ENCODE measurements at regions not wholly inside any gene's neighbourhood (a gene's known extent, or its start where the extent isn't known, plus 50 kb on each side); places are given as distances from the start of the nearest gene placed in this dataset.

DNA sequence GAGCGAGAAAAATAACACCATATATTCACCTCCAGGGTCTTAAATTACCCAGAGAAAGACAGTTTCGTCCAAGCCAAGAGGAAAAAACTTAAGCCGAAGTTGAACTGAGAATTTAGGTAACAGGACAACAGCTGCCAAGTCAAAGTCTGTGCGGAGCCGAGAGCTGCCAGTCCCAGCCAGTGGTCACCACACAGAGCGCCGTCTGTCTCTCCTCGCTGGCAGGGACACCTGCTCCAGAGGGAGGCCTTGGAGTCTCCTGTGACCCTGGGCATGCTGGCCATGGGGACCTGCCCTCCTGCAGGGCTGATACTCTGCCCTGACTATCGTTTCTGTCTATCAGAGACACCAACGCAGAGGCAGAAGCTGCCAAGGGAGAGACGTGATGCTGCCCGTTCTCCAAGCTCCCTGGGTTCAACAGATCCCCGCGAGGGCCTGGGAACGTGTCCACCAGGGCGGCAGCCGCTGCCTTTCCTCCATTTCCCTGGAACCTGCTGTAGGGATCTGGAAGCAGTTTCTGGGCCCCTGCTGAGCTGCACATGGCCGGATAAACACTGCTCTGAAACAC, 341.3 kb downstream of the SMOC2 start:
- no peak for DNase-seq (ENCODE audit: low read depth, low spot score)

DNA sequence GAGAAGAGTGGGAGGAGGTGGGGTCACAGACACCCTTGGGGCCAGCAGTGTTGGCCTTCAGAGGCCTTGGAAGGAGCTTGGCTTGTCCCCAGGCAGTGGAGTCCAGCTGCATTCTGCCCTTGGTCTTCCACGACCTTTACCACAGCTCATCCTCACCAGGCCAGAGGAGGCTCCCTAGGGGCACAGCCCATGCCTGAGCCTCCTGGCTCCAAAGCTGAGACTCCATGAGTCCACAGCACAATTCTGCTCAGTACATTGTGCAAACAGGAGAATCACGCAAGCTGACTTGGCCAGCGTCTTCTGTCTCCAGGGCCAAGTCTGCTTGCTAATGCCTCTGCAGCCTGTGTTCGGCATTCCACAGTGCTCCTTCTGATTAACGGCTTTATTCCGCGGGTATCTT, 337.2 kb downstream of the SMOC2 start:
- no peak for DNase-seq (ENCODE audit: low read depth, low spot score)

DNA sequence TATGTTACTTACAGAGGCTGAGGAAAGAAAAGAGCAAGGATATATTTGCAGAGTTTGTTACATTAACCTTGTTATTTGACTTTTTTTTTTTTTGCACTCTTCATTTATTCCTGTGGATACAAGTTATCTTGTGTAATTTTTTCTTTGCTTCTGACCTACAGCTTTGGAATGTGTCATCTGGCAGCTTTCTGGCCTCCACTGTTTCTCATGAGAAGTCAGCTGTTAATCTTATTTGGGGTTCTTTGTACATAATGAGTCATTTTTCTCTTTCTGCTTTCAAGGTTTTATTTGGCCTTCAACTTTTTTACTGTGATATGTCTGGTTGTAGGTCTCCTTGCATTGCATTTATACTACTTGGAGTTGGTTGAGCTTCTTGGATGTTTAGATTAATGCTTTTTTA, 333.4 kb downstream of the SMOC2 start:
- DNase-seq (ENCODE audit: low read depth, low spot score): peak; percentile 9

DNA sequence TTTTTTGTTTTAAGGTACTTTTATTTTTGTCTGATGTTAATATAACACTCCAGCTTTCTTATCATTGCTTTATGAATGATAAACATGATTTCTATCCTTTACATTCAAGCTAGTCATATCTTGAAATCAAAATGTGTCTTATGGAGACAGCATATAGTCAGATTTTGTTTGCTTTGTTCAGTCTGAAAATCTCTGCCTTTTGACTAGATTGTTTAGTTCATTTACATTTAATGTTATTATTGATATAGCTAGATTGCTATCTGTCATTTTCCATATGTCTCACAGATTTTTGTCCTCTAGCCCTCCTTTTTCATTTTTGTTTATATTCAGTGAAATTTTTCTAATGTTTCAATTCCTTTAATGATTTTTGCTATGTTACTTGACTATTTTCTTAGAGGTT, 332.8 kb downstream of the SMOC2 start:
- DNase-seq (ENCODE audit: low read depth, low spot score): no peak

DNA sequence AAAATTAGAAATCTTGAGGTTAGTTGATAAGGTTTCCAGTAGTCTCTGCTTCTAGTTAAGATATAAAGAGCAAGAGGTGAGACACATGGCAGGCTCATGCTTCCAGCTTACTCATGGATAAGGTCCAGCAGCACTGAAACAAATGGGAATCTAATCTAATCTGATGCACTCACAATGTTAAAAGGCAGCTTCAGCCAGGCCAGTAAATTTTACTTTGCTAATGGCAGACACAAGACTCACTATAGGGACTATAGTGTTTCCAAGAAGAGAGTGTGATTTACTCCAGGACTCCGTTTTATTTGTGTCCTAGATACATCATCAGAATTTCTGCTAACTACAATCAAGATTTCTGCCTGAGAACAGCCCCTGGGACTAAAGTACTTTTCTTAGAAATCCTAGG, 324.8 kb downstream of the SMOC2 start:
- DNase-seq (ENCODE audit: low read depth, low spot score): no peak

DNA sequence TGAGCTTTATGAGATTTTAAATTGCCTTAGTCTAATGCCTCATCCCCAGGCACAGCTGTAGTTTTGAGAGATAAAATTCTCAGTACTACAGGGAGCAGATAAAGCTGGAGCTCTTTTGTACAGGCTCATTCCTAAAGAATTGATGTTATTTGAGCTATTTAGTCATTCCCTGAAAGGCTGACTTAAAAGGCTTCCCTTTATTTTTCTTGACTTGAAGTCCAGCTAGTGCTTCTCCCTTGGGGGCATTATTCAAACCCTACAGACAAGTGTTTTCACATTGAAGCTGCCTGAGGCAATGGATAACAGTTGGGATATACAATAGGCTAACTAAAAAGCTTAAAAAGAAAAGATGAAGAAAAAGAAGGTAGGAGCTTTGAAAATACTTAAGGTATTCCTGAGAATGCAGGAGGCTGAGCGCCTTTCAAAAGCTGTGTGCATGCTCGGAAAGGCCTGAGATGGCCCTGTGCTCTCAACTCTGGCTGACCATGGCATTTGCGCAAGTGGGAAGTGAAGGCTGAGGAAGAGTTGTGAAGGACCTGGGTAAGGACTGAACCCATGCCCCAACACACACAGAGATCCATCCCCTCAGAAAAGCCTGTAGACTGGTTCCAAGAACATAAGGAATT, 315.1 kb downstream of the SMOC2 start:
- DNase-seq (ENCODE audit: low read depth, low spot score): peak; percentile 34

DNA sequence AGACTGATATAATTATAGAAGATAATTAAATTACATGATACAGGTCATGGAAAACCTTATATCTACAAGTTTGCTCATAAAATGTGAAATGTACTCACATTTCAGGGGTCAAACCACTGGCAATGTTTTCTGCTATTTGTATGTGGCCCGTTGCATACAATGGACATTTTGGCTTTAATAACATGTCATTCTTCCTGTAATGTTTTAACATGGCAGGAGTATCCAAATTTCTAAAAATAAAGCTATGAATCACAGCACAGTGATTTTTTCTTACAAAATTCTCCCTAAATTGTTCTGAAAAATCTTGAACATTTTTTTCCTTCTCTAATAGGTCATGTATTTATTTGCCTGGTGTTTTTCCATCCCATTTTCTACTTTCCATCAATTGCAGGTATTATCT, 305.7 kb downstream of the SMOC2 start:
- no peak for DNase-seq (ENCODE audit: low read depth, low spot score)

DNA sequence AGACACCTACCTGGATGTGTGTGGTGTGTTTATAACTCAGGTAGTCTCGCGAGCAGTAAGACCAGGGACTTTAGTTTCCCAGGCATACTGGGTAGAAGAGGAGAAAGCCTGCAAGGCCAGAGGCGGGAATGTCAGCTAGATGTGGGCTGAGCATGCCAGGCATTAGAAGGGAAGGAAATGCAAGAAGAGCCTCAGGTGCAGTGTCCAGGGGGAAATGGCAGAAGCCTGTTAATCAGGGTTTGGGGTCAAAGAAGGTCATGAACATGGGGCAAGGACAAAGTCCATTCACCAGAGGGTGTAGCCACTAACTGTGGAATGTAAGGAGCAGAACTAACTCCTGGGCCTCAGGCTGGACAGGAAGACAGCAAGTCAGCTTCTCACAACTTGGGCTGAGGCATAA, 305.0 kb downstream of the SMOC2 start:
- no peak for DNase-seq (ENCODE audit: low read depth, low spot score)

DNA sequence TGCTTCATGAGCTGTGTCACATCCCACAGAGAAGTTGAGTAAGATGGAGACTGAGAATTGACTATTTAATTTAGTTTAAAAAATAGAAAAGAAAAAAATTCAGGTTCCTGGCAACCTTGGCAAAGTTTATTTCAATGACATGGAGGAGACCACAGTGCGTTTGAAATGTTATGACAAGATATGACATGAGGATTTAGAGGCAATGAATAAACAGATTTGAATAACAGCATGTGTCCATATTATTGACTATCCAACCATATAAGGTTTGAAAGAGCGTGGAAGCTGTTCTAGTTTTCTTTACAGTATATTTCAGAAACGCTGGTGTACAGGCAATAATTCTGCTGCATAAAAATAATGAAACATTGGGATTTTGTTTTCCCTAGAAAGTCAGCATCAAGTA, 303.9 kb downstream of the SMOC2 start:
- DNase-seq (ENCODE audit: low read depth, low spot score): no peak

DNA sequence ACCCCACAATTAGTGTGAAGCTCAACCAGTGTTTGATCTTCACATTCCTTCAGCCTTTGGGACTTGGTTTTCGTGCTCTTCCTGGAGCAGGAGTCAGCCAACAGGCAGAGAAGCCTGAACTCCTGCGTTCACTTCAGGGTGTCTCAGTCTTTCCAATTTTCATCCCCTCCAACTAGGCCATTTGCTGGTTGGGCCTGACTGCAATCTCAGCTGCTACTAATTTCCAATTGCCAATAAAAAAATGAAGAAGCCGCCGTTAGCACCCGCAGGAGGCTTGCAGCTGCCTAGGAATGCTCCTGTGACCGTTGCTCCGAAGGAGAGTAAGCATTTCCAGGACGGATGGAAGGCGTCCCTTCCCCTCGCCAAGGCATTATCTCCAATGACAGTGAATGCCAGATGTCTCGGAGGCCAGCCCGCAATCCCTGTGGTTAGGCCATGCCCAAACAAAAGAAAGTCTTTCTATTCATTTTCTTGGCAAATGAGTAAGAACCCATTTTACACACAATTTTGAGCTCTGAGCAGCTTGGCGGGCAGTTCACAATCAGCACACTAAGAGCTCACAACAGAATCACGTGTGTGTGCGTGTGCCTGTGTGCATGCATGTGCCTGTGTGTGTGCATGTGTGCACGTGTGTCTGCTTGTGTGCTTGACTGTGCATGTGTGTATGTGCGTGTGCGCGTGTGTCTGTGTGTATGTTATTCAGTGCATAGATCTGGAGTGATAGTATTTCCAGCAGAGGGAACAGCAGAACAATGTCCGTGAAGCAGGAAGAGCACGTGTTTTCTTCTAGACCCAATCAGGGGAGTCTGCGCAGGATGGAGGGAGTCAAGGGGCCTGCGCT, 301.2 kb downstream of the SMOC2 start:
- no peak for DNase-seq (ENCODE audit: low read depth, low spot score)

DNA sequence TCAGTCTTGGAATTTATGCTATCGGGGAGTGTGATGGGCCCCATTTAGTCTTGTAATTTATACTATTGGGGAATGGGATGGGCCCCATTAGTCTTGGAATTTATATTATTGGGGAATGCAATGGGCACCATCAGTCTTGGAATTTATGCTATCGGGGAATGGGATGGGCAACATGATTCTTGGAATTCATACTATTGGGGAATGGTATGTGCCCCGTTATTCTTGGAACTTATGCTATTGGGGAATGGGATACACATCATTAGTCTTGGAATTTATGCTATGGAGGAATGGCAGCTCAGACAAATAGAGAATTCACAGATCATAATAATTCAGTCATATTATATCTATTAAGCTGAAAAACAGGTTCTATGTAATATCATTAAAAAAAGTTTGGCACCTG, 300.3 kb downstream of the SMOC2 start:
- DNase-seq (ENCODE audit: low read depth, low spot score): no peak

DNA sequence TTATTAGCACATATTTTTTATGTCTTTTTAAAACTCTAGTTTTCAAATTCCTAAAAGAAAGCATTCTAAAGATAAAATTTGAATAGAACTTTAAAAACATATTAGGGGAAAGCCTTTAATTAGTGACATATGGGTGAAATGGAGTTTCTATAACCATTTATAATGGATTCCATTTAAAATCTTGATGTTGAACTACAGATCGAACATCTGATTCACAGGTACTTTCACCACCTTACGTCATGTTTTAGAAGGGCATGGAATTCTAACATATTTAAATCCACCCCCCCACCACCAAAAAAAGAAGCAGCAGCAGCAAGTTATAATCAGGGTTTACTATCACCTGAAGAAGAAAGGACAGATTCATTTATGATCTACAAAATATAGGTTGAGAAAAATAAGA, 298.4 kb downstream of the SMOC2 start:
- no peak for DNase-seq (ENCODE audit: low read depth, low spot score)

DNA sequence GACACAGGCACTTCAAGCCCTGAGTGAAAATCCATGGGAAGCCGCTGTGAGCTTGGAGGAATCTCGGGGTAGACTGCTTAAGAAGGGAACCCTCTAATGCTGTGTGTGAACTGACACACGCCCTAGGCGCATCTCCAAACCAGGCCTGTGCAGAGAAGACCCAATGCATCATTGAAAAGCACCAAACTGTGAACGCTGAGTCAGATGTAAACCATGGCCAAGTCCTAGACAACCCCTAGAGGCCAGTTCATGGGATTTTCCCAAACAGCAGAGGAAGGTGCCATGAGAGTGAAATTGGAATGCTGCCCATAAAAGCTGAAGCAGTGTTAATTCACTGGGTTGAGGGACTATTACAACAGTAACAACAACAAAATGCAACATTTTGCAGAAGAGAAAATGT, 296.5 kb downstream of the SMOC2 start:
- DNase-seq (ENCODE audit: low read depth, low spot score): no peak

DNA sequence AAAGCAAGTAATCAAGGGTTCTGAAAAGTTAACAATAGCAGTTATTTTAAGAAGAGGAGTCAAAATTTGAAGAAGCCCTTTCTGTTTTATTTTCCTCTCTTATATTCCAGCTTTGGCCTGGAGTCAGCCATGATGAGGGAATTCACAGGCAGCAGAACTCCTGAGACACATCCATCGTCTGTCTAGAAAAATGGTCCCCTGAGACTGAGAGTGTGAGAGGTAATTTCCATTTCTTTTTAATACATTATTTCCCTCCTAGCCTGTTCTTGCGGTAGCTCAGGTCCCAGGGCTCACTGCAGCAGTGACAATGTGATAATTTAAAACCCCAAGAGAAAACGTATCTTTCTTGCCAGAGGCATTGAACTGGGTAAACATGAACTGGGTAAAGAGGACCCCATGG, 296.0 kb downstream of the SMOC2 start:
- no peak for DNase-seq (ENCODE audit: low read depth, low spot score)

DNA sequence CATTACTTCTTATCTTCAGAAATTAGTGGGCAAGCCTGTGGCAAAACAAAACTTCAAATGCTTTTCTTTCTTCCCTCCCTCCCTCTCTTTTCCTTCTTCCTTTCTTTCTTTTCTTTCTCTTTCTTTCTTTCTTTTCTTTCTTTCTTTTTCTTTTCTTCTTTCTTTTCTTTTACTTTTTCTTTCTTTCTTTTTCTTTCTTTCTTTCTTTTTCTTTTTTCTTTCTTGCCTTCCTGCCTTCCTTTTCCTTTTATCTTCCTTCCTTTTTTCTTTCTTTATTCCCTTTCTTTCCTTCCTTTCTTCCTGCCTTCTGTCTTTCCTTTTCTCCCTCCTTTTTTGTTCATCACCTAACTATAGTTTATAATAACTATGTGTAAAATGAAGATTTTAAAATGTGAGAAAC, 295.1 kb downstream of the SMOC2 start:
- DNase-seq (ENCODE audit: low read depth, low spot score): no peak

DNA sequence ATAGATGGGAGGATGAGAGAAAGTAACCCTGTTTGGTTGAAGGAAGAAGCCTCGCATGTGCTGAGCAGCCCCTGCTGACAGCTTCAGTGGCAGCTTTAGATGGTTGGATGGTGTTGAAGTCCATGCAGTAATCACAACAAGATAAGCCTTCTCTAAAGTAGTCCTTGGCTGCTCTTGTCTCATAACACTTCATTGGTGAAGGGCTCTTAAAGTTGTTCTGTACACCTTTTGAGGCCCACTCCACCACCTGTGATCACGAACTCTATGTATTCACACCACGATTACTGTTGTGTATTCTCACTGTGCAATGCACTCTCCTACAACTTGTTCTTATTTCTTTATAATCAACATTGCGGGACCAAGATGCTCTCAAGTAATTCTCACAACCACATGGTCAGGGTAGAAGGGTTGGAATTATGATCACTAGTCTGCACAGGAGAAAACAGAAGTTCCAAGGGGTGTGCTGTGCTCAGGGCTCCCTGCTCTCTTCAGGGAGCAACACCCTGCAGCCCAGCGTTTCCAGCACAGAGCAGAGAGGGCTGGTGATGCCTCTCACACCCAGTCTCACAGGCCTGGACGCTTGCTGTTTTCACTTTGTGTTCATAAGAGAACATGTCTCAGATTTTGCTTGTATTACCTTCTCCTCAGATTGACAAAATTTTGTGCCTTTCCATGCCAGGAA, 294.4 kb downstream of the SMOC2 start:
- DNase-seq (ENCODE audit: low read depth, low spot score): no peak

DNA sequence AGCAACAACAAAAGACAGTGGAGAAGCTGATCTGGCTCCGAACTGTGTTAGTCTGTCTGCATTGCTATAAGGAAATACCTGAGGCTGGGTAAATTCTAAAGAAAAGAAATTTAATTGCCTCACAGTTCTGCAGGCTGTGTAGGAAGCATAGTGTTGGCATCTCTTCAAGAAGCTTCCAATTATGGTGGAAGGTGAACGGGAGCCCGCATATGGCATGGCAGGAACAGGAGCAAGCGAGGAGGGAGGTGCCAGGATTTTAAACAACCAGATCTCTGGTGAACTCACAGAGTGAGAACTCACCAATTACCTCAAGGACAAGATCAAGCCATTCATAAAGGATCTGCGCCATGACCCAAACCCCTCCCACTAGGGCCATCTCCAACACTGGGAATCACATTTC, 293.5 kb downstream of the SMOC2 start:
- DNase-seq (ENCODE audit: low read depth, low spot score): no peak

DNA sequence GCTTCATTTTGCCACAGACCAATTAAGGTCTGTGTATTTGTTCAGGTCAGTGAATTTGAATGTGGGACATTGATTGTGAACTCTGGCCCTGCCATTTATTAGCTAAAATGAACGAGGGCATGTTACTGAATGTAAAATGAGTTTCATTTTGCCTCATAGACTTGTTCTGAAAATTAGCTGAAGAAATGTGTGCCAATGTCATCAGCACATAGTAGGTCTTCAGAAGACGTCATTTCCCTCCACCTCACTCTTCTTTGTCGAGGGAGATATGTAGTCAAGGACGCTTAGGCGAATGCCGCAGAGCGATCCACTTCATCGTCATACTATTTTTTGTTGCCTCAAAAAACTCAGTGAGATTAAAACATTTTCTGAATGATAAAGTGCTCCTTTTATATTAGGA, 291.7 kb downstream of the SMOC2 start:
- no peak for DNase-seq (ENCODE audit: low read depth, low spot score)

DNA sequence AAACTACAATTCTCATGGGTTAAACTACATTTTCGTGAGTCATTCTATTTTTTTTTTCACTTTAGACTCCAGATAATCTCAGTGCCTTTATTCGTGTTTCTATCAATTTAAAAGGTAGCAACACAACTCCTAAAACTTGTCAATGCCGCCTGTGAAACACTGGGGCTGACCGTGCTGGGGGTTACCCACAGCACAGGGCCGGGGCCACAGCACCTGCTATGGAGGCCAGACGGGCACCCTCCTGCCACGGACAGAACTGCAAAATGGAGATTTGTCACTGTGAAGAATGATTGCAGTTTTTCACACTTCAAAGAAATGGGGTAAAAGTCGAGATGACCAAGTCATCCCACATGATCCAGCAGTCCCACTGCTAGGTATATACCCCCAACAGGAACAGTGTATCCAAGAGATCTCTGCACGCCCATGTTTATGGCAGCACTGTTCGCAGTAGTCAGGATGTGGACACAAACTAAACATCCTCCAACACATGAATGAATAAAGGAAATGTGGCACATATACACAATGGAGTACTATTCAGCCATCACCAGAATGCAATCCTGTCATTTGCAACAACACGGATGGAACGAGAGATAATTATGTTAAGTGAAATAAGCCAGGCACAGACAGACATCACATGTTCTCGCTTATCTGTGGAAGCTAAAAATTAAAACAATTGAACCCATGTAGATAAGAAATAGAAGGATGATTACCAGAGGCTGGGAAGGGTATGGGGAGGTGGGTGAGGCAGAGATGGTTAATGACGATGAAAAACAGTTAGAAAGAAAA, 290.1 kb downstream of the SMOC2 start:
- no peak for DNase-seq (ENCODE audit: low read depth, low spot score)

DNA sequence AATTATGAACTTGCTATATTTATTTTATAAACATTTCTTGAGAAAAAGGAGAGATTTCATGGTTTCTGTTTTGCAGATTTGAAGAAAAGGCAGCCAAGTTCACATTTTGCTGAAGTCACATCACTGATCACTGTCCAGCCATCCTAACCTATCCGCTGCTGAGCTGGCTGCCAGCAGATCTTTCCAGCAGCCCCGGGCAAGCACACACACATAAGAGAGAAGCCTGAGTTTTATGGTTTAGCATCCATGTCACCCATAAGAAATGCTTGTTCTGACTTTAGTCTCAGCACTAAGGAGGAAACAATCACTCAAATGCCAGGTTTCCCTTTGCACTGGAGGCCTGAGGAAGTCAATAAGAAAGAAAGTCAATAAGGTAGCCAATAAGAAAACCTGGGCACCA, 287.1 kb downstream of the SMOC2 start:
- DNase-seq (ENCODE audit: low read depth, low spot score): no peak

DNA sequence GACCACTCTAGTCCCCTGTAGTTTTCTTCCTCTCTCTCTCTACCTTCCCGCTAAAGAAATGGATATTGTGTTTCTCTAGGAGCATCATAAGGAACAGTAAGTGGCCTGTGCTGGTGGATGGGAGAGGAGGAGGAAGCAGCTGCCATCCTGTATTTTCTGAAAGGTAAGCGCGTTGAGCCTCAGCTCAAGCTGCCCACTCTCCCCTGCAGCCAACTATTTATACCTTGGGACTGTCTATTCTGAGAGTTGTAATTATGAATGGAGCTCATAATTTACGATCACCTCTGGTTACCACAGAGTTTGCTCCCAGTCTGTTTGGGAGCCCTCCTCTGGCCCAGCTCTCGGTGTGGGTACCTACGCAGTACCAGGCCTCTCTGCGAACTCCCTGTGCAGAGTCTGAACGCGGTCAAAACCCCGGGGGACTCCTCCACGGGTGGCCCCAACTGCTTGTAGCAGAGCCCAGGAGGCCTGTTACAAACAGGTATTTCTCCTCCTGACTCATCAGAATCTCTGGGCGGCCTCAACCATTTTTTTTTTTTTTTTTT, 285.4 kb downstream of the SMOC2 start:
- DNase-seq (ENCODE audit: low read depth, low spot score): no peak

DNA sequence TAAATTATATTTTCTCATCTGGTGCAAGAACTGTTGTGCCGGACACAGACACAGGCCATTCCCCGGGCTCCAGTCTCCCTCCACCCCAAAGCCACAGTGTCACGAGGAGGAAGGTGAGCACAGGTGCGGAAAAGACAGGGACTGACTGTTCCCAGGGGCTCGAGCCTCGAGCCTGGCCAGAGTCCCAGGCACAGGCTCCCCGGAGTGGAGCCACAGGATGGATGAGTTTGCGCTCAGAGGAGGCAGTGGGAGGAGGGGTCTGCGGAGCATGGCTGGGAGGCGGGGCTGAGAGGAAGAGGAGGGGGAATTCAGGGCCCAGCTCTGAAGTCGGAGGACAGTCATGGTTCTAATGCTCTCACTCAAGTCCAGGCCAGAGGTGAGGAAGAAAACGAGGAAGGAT, 284.8 kb downstream of the SMOC2 start:
- DNase-seq (ENCODE audit: low read depth, low spot score): no peak

Measured in astrocyte of the hippocampus (primary cell).